Mammary epithelial cell (primary cell): ENCODE measurements at regions not wholly inside any gene's neighbourhood (a gene's known extent, or its start where the extent isn't known, plus 50 kb on each side); places are given as distances from the start of the nearest gene placed in this dataset.

Source experiments
- EZH2 ChIP-seq: IDR thresholded peaks from 2 replicates; pipeline ENCODE4 v1.6.1; 2012; ENCODE audit warnings: low read length, inconsistent platforms, borderline replicate concordance
- TF ChIP-seq, protein P1 (sequence below), 2 donors: IDR thresholded peaks in 1 of 2; conservative IDR thresholded peaks in 1 of 2; 2 replicates each; pipeline ENCODE4 v1.5.1; 2011 to 2012; ENCODE audit warnings: inconsistent platforms in 2 of 2, low read length in 2 of 2, mild to moderate bottlenecking in 2 of 2, control low read depth in 1 of 2, low read depth in 1 of 2; ENCODE audit not compliant: insufficient read depth in 1 of 2; ENCODE audit errors: extremely low read depth in 1 of 2

GRCh38 chr3:35198857-35199256, 440.5 kb upstream of the ARPP21 start:
- TF ChIP-seq, protein P1, sequence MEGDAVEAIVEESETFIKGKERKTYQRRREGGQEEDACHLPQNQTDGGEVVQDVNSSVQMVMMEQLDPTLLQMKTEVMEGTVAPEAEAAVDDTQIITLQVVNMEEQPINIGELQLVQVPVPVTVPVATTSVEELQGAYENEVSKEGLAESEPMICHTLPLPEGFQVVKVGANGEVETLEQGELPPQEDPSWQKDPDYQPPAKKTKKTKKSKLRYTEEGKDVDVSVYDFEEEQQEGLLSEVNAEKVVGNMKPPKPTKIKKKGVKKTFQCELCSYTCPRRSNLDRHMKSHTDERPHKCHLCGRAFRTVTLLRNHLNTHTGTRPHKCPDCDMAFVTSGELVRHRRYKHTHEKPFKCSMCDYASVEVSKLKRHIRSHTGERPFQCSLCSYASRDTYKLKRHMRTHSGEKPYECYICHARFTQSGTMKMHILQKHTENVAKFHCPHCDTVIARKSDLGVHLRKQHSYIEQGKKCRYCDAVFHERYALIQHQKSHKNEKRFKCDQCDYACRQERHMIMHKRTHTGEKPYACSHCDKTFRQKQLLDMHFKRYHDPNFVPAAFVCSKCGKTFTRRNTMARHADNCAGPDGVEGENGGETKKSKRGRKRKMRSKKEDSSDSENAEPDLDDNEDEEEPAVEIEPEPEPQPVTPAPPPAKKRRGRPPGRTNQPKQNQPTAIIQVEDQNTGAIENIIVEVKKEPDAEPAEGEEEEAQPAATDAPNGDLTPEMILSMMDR (conservative IDR thresholded peaks at IDR 0.05 in 1 of 2, IDR thresholded peaks at IDR 0.05 in 1 of 2; ENCODE audit: extremely low read depth in 1 of 2, insufficient read depth in 1 of 2, low read depth in 1 of 2, low read length in 2 of 2): no peak
- no peak for TF ChIP-seq EZH2
